SU-DHL-6 (cell line): ENCODE measurements at regions not wholly inside any gene's neighbourhood (a gene's known extent, or its start where the extent isn't known, plus 50 kb on each side); places are given as distances from the start of the nearest gene placed in this dataset.

ENCODE experiments used
- CTCF ChIP-seq: fragments of 200-600 bp; sonication (generic); IDR thresholded peaks from one replicate; pipeline ENCODE4 v1.5.1; 2017; ENCODE audit warnings: antibody characterized with exemption, mild to moderate bottlenecking, low read length, moderate library complexity; ENCODE audit not compliant: insufficient read depth, poor library complexity, severe bottlenecking
- EZH2phosphoT487 ChIP-seq: fragments of 200-600 bp; sonication (generic), shearing (Covaris generic); conservative IDR thresholded peaks from 2 replicates; pipeline ENCODE4 v1.6.1; 2018; ENCODE audit warnings: mild to moderate bottlenecking, antibody characterized with exemption, low read length, moderate library complexity, mixed read lengths

GRCh38 chr5:81803812-81804211 lies 52.9 kb upstream of the SSBP2 start:
- TF ChIP-seq CTCF (no peak), EZH2phosphoT487 (no peak)
